KOPT-K1 (cell line): ENCODE measurements at regions not wholly inside any gene's neighbourhood (a gene's known extent, or its start where the extent isn't known, plus 50 kb on each side); places are given as distances from the start of the nearest gene placed in this dataset.

Experiments
- H3K27ac ChIP-seq: fragments of 200-600 bp; sonication (generic); 2 replicates; pipeline ENCODE4 v1.5.1; 2016; ENCODE audit warnings: antibody characterized with exemption, mild to moderate bottlenecking, low read depth, low read length; ENCODE audit not compliant: poor library complexity, severe bottlenecking
- H3K36me3 ChIP-seq: fragments of 200-600 bp; sonication (generic); 2 replicates; pipeline ENCODE4 v1.5.1; 2017; ENCODE audit warnings: antibody characterized with exemption, mild to moderate bottlenecking, low read length, moderate library complexity; ENCODE audit not compliant: insufficient read depth
- H3K9me3 ChIP-seq: fragments of 200-600 bp; sonication (generic); 2 replicates; pipeline ENCODE4 v1.5.1; 2017; ENCODE audit warnings: antibody characterized with exemption, low read length, mild to moderate bottlenecking; ENCODE audit not compliant: insufficient read depth, poor library complexity, severe bottlenecking

GRCh38 chr7:18320422-18320821 is 175.1 kb upstream of the HDAC9 start:
- no peaks in the 10 kb centered on the region for H3K9me3 ChIP-seq
- peak overlapping the region; percentile 17 for H3K27ac ChIP-seq
- H3K36me3 ChIP-seq = no peaks in the 10 kb centered on the region

GRCh38 chr7:18320971-18321567 is 174.5 kb upstream of the HDAC9 start:
- H3K27ac ChIP-seq = no peak overlapping the region
- no peaks in the 10 kb centered on the region for H3K9me3 ChIP-seq
- H3K36me3 ChIP-seq = no peaks in the 10 kb centered on the region

GRCh38 chr7:18330548-18330947 is 165.0 kb upstream of the HDAC9 start:
- H3K36me3 ChIP-seq = no peaks in the 10 kb centered on the region
- peaks cover 10% of the 10 kb centered on the region for H3K9me3 ChIP-seq
- no peak overlapping the region for H3K27ac ChIP-seq

GRCh38 chr7:18336626-18337025 is 158.9 kb upstream of the HDAC9 start:
- Histone ChIP-seq H3K9me3 (peaks cover 36% of the 10 kb centered on the region), H3K27ac (no peak overlapping the region), H3K36me3 (no peaks in the 10 kb centered on the region)

DNA sequence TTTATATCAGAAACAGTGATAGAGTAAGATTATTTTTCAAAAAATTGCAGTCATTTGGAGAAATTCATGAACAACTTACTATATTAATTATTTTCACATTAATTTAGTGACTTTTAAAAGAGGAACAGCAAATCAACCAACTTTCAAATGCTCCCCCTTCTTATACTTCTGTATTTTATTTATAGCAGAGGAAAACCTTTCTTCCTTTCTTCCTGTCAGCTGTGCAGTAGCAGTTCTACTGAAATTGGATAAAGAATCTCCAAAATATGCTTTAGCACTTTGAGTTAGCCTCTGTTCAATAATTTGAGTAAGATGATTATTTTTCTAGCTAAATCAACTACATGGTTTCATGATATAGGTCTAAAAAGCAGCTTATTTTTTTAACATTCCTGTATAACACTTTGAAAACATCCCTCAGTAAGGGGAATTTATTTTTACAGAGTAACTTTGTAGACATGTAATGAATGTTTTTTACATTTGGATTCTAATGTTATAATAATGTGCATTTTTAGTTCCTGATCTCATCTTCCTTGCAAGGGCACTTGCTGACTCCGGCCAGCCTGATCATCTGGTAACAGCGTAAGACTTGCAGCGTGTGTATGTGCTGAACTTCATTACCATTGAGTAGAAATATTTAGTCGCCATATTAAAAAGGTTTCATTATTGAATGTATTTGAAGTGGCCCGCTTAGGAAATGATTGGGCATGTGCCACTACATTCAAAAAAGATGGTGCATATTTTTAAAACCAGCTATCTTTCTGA is 158.3 kb upstream of the HDAC9 start:
- Histone ChIP-seq H3K36me3 (no peaks in the 10 kb centered on the region), H3K9me3 (peaks cover 42% of the 10 kb centered on the region), H3K27ac (no peak overlapping the region)

- Histone ChIP-seq H3K36me3 (no peaks in the 10 kb centered on the region), H3K9me3 (peaks cover 32% of the 10 kb centered on the region), H3K27ac (no peak overlapping the region)
Measured at GRCh38 chr7:18338910-18339523, 156.5 kb upstream of the HDAC9 start.

GRCh38 chr7:18341756-18342155 is 153.8 kb upstream of the HDAC9 start:
- Histone ChIP-seq H3K9me3 (peaks cover 32% of the 10 kb centered on the region), H3K27ac (no peak overlapping the region), H3K36me3 (no peaks in the 10 kb centered on the region)

DNA sequence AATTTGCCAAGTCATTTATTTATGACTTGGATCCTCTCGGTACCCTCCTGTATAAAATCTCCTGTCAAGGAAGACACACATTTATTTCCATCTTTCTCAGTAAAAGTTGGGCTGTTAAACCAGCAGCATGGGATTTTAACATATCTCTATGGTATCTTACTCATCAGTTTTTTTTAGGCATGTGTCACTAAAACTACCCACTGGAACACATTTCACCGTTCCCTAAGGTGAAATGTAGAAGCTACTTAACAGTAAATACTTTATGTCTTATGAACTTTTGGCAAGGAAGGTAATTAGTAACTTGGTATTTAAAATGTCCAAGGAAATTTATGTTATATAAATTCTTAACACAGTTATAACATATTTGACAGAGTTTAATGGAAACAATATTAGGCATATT is 152.5 kb upstream of the HDAC9 start:
- Histone ChIP-seq H3K9me3 (peaks cover 32% of the 10 kb centered on the region), H3K36me3 (no peaks in the 10 kb centered on the region), H3K27ac (no peak overlapping the region)

DNA sequence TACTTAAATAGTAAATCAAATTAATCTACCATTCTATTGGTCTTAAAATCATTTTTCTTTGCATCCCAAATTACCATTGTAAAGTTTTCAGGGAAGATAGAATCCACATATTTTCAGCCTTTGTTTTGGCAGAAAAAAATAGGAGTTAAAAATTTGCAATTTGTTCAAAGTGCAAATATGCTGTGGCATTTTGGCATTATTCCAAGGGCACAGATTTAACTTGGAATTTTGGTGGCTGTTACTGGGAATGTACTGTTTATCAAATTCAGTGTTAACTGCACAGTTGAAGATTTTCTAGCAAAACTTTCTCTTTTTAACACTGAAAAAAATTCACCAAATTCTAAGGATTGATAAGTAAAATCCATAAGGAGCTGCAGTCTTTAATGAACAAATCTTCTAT is 151.0 kb upstream of the HDAC9 start:
- no peak overlapping the region for H3K27ac ChIP-seq
- no peaks in the 10 kb centered on the region for H3K36me3 ChIP-seq
- H3K9me3 ChIP-seq = peaks cover 27% of the 10 kb centered on the region

DNA sequence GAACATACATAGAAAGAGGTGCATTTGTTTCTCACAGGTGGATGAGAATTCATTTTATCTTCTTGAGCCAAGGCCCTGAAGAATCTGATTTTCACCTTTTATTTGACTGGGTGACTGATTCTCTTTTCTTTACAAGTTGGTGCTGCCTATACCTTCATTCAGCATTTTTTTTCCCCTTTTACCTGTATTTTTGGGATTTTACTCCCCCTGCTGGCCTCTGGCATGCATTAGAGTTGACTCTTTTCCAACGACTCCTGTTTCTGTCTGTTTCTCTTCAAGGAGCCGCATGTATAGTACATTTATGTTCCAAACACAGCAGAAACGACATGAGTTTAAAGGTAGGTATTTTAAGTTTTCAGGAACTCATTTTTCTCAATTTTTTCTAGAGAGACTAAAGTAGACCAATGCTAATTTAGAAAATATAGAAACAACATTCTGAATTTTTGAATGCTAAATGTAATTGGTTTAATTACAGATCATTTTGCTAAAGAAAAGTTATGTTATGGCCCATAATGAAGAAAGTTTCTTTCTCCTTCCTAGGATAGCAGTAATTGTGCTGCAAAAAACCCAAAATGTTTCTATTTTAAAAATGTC is 149.8 kb upstream of the HDAC9 start:
- Histone ChIP-seq H3K27ac (no peak overlapping the region), H3K36me3 (no peaks in the 10 kb centered on the region), H3K9me3 (peaks cover 15% of the 10 kb centered on the region)

DNA sequence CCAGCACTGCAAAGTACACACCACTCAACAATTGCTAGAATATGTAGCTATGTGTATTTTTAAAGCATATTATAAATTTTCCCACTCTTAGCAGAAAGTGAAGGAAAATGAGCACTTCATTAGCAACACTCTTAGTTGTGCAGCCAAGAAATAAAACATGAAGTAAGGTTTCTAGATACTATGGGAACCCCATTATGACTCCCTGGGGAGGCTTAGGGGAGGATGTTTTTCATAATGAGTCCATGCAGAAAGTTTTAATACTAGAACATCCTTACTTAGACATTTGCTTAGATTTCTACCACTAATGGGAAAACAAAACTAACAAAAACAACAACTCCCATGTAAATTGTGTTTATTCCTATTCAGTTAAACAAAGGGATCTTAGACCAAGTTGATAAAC is 148.4 kb upstream of the HDAC9 start:
- H3K36me3 ChIP-seq = no peaks in the 10 kb centered on the region
- H3K9me3 ChIP-seq = peaks cover under 1% of the 10 kb centered on the region
- H3K27ac ChIP-seq = no peak overlapping the region

DNA sequence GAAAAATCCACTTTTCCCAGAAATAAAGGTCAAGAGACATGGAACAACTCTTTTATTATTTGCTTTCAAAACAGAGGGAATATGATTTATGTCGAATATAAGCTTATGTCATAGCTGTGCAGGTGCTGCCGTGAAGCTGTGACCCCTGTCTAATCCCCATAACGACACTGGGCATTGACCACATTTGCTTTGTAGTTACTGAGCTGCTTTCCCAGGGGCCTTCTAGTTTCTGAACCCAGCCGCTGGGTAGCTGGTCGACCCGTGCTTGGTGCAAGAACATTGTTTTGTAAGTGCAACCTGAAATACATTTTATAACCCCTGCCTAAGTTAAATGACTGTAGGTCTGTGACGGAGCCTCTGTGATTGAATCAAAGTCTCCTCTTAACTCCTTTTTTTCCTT is 144.9 kb upstream of the HDAC9 start:
- no peak overlapping the region for H3K27ac ChIP-seq
- no peaks in the 10 kb centered on the region for H3K36me3 ChIP-seq
- no peaks in the 10 kb centered on the region for H3K9me3 ChIP-seq

GRCh38 chr7:18352339-18353255 is 143.0 kb upstream of the HDAC9 start:
- H3K27ac ChIP-seq = no peak overlapping the region
- H3K9me3 ChIP-seq = no peaks in the 10 kb centered on the region
- no peaks in the 10 kb centered on the region for H3K36me3 ChIP-seq

DNA sequence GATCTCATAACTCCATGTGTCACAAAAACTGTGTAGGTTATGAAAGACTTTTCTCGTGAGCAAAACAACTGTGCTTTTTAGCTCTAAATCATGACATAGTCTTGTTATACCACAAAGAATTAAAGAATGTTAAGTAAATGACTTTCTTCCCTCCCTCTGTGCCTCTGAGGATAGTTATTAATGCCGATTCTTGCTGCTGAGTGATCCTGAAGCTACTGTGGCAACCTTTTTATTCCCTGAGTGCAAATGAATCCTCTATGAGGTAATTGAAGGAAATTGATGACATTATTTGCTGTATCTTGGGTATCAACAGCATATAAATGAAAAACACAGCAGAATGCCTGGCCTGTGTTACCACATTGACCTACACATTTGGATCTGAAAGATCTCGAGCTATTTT is 142.2 kb upstream of the HDAC9 start:
- Histone ChIP-seq H3K36me3 (no peaks in the 10 kb centered on the region), H3K9me3 (no peaks in the 10 kb centered on the region), H3K27ac (no peak overlapping the region)
